ENCODE measurements at regions not wholly inside any gene's neighbourhood (a gene's known extent, or its start where the extent isn't known, plus 50 kb on each side); places are given as distances from the start of the nearest gene placed in this dataset.
A peak's percentile ranks its signal among the peaks of the same experiment; 100 is the strongest.

DNA sequence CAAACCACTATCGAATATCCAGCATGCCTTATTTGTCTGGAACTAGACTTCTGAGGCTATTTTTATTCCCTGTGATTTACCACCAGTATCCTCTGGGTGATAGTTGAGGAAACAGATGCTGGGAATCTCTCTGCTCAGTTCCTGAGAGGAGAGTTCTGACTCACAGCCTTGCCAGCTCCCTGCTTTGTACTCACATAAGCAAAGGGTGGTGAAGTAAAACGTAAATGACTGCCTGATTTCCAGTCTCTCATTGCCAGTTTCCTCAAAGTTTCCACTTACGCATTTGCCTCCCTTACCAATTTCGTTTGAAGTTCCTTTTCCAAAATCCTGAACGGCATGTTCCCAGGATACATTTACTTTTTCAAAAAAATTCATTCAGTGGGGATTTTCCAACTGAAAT, 69.2 kb upstream of the HNRNPA3 start:
- Histone ChIP-seq H3K4me1 (no peaks in the 10 kb centered on the region), H3K4me3 (ENCODE audit: low read depth, low read length) (no peak overlapping the region), H3K27me3 (no peaks in the 10 kb centered on the region), H3K36me3 (no peaks in the 10 kb centered on the region), H3K9me3 (no peaks in the 10 kb centered on the region)
- TF ChIP-seq, protein P1, sequence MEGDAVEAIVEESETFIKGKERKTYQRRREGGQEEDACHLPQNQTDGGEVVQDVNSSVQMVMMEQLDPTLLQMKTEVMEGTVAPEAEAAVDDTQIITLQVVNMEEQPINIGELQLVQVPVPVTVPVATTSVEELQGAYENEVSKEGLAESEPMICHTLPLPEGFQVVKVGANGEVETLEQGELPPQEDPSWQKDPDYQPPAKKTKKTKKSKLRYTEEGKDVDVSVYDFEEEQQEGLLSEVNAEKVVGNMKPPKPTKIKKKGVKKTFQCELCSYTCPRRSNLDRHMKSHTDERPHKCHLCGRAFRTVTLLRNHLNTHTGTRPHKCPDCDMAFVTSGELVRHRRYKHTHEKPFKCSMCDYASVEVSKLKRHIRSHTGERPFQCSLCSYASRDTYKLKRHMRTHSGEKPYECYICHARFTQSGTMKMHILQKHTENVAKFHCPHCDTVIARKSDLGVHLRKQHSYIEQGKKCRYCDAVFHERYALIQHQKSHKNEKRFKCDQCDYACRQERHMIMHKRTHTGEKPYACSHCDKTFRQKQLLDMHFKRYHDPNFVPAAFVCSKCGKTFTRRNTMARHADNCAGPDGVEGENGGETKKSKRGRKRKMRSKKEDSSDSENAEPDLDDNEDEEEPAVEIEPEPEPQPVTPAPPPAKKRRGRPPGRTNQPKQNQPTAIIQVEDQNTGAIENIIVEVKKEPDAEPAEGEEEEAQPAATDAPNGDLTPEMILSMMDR (IDR thresholded peaks at IDR 0.05; ENCODE audit: low read depth, low read length), result no peak
- peak; percentile 22 for DNase-seq

- DNase-seq, result no peak
- H3K4me1 ChIP-seq, result no peaks in the 10 kb centered on the region
- H3K27me3 ChIP-seq, result no peaks in the 10 kb centered on the region
- H3K36me3 ChIP-seq, result no peaks in the 10 kb centered on the region
- H3K9me3 ChIP-seq, result no peaks in the 10 kb centered on the region
- TF ChIP-seq, protein P1 (IDR thresholded peaks at IDR 0.05; ENCODE audit: low read depth, low read length), result peak; percentile 51
- no peak overlapping the region for H3K4me3 ChIP-seq (ENCODE audit: low read depth, low read length)
These were observed 65.4 kb upstream of the HNRNPA3 start for GRCh38 chr2:177147093-177147694.

GRCh38 chr2:177147834-177148445, 64.7 kb upstream of the HNRNPA3 start:
- Histone ChIP-seq H3K27me3 (no peaks in the 10 kb centered on the region), H3K9me3 (no peaks in the 10 kb centered on the region), H3K4me3 (ENCODE audit: low read depth, low read length) (peak overlapping the region; percentile 8; the same call in 1 of the 2 replicates), H3K4me1 (no peaks in the 10 kb centered on the region), H3K36me3 (no peaks in the 10 kb centered on the region)
- no peak for DNase-seq
- TF ChIP-seq, protein P1 (IDR thresholded peaks at IDR 0.05; ENCODE audit: low read depth, low read length), result no peak

- TF ChIP-seq, protein P1 (IDR thresholded peaks at IDR 0.05; ENCODE audit: low read depth, low read length), result peak; percentile 78
- peak overlapping the region; percentile 52 for H3K4me3 ChIP-seq (ENCODE audit: low read depth, low read length)
- H3K36me3 ChIP-seq, result no peaks in the 10 kb centered on the region
- no peaks in the 10 kb centered on the region for H3K9me3 ChIP-seq
- H3K27me3 ChIP-seq, result no peaks in the 10 kb centered on the region
- DNase-seq, result peak; percentile 80
- no peaks in the 10 kb centered on the region for H3K4me1 ChIP-seq
These were observed 64.0 kb upstream of the HNRNPA3 start for GRCh38 chr2:177148477-177149154.

GRCh38 chr2:177149155-177149503, 63.5 kb upstream of the HNRNPA3 start:
- no peaks in the 10 kb centered on the region for H3K36me3 ChIP-seq
- no peaks in the 10 kb centered on the region for H3K4me1 ChIP-seq
- no peak for DNase-seq
- TF ChIP-seq, protein P1 (IDR thresholded peaks at IDR 0.05; ENCODE audit: low read depth, low read length), result no peak
- H3K9me3 ChIP-seq, result no peaks in the 10 kb centered on the region
- H3K27me3 ChIP-seq, result no peaks in the 10 kb centered on the region
- H3K4me3 ChIP-seq (ENCODE audit: low read depth, low read length), result no peak overlapping the region; the same call in 1 of the 2 replicates

DNA sequence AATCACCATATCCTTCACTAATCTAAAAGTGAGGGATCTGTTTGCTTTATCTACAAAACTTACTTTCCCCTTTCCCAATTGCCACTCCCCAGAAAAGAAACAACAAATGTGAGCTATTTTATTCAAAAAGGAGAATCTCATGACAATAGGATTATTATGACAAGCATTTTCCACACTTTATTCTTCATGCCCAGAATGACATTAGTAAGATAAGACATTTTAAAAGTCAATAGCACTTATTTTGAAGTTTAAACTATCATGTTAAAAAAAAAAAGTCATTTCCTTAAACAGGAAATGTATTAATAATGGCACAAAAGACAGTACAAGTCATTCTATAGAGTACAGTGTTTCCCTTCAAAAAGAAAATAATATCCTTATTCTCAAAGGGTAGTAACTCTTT, 58.8 kb upstream of the HNRNPA3 start:
- H3K36me3 ChIP-seq, result no peaks in the 10 kb centered on the region
- H3K4me3 ChIP-seq (ENCODE audit: low read depth, low read length), result no peak overlapping the region
- TF ChIP-seq, protein P1 (IDR thresholded peaks at IDR 0.05; ENCODE audit: low read depth, low read length), result no peak
- H3K4me1 ChIP-seq, result no peaks in the 10 kb centered on the region
- no peak for DNase-seq
- H3K9me3 ChIP-seq, result no peaks in the 10 kb centered on the region
- H3K27me3 ChIP-seq, result no peaks in the 10 kb centered on the region
